IMR-90 (cell line): ENCODE measurements at regions not wholly inside any gene's neighbourhood (a gene's known extent, or its start where the extent isn't known, plus 50 kb on each side); places are given as distances from the start of the nearest gene placed in this dataset.

Experiments
- ATAC-seq: fragments of 200-7000 bp; cut with Tn5 transposase; 2 replicates; pipeline ENCODE4 v1.9.1; 2020; ENCODE audit warnings: low read depth, mild to moderate bottlenecking, moderate library complexity
- BruUV-seq: library from RNA; stranded (reverse); fragments of 400-500 nt; replicated peaks from 2 replicates; lab custom pipeline; 2021; lab: Mats Ljungman, UMichigan
- CTCF ChIA-PET: fragments of 300-600 bp; formaldehyde crosslinking; extraction: SDS; loops from one replicate; lab custom pipeline; 2021; ENCODE audit warnings: antibody characterized with exemption; lab: Yijun Ruan, JAX
- POLR2A ChIA-PET: fragments of 300-600 bp; sonication (Branson Sonifier 250); formaldehyde crosslinking; loops from one replicate; lab custom pipeline; 2022; ENCODE audit warnings: antibody characterized with exemption; ENCODE audit not compliant: unreplicated experiment; lab: Charles Lee
- DNase-seq: peaks from one replicate; pipeline ENCODE4 v3.0.0; 2013
- H2AFZ ChIP-seq: replicated peaks from 2 replicates; pipeline ENCODE3; 2013; ENCODE audit warnings: low read length, mild to moderate bottlenecking; ENCODE audit not compliant: poor library complexity
- H2AK5ac ChIP-seq: 2 replicates; pipeline ENCODE4 v1.6.1; 2013; ENCODE audit warnings: low read depth, low read length, inconsistent platforms
- H2AK9ac ChIP-seq: replicated peaks from 2 replicates; pipeline ENCODE3; 2013; ENCODE audit warnings: mild to moderate bottlenecking, low read depth, low read length, moderate library complexity; ENCODE audit not compliant: poor library complexity
- H2BK120ac ChIP-seq: 2 replicates; pipeline ENCODE4 v1.6.1; 2013; ENCODE audit warnings: low read depth, low read length, inconsistent platforms
- H2BK15ac ChIP-seq: 3 replicates; pipeline ENCODE4 v1.6.1; 2013; ENCODE audit warnings: low read depth, low read length, inconsistent platforms
- H2BK20ac ChIP-seq: 2 replicates; pipeline ENCODE4 v1.6.1; 2013; ENCODE audit warnings: low read depth, mild to moderate bottlenecking, inconsistent platforms, low read length, moderate library complexity
- H2BK5ac ChIP-seq: 2 replicates; pipeline ENCODE4 v1.6.1; 2013; ENCODE audit warnings: mild to moderate bottlenecking, low read depth, low read length, inconsistent platforms; ENCODE audit not compliant: poor library complexity, severe bottlenecking
- H3K14ac ChIP-seq: replicated peaks from 2 replicates; pipeline ENCODE4 v1.6.1; 2013; ENCODE audit warnings: low read depth, low read length, inconsistent platforms
- H3K18ac ChIP-seq: 2 replicates; pipeline ENCODE4 v1.6.1; 2013; ENCODE audit warnings: low read depth, low read length, control low read depth
- H3K23ac ChIP-seq: 2 replicates; pipeline ENCODE4 v1.6.1; 2013; ENCODE audit warnings: low read depth, low read length, inconsistent platforms
- H3K27ac ChIP-seq: 2 replicates; pipeline ENCODE4 v1.5.1; 2013; ENCODE audit warnings: mild to moderate bottlenecking, control low read depth, low read length; ENCODE audit not compliant: insufficient read depth
- H3K27me3 ChIP-seq: 2 replicates; pipeline ENCODE4 v1.6.1; 2013; ENCODE audit warnings: low read length; ENCODE audit not compliant: control insufficient read depth, insufficient read depth
- H3K36me3 ChIP-seq: 2 replicates; pipeline ENCODE4 v1.6.1; 2013; ENCODE audit warnings: low read length, mixed read lengths; ENCODE audit not compliant: control insufficient read depth, insufficient read depth
- H3K4ac ChIP-seq: 2 replicates; pipeline ENCODE4 v1.6.1; 2013; ENCODE audit warnings: low read depth, low read length, inconsistent platforms
- H3K4me1 ChIP-seq: 2 replicates; pipeline ENCODE4 v1.6.1; 2013; ENCODE audit warnings: low read length, mixed read lengths; ENCODE audit not compliant: control insufficient read depth, insufficient read depth
- H3K4me2 ChIP-seq: 2 replicates; pipeline ENCODE4 v1.6.1; 2013; ENCODE audit warnings: low read depth, mild to moderate bottlenecking, control low read depth, low read length, moderate library complexity
- H3K4me3 ChIP-seq: 2 replicates; pipeline ENCODE4 v1.5.1; 2013; ENCODE audit warnings: low read depth, mild to moderate bottlenecking, control low read depth, low read length, moderate library complexity; ENCODE audit not compliant: insufficient read depth
- H3K56ac ChIP-seq: 2 replicates; pipeline ENCODE4 v1.6.1; 2013; ENCODE audit warnings: low read length, inconsistent platforms; ENCODE audit not compliant: insufficient read depth; ENCODE audit errors: extremely low read depth
- H3K79me1 ChIP-seq, 2 experiments: 2 replicates each; pipeline ENCODE4 v1.6.1; 2013; ENCODE audit warnings: low read length in 2 of 2, inconsistent platforms in 1 of 2, low read depth in 1 of 2
- H3K9ac ChIP-seq: 2 replicates; pipeline ENCODE4 v1.6.1; 2013; ENCODE audit warnings: low read depth, low read length, control low read depth
- H3K9me1 ChIP-seq: 2 replicates; pipeline ENCODE4 v1.6.1; 2013; ENCODE audit warnings: low read length, inconsistent platforms; ENCODE audit not compliant: insufficient read depth
- H3K9me3 ChIP-seq: 2 replicates; pipeline ENCODE4 v1.6.1; 2013; ENCODE audit warnings: low read length; ENCODE audit not compliant: control insufficient read depth, insufficient read depth
- H4K20me1 ChIP-seq: 2 replicates; pipeline ENCODE4 v1.6.1; 2013; ENCODE audit warnings: low read length, inconsistent platforms; ENCODE audit not compliant: insufficient read depth
- H4K5ac ChIP-seq: 2 replicates; pipeline ENCODE4 v1.6.1; 2013; ENCODE audit warnings: mild to moderate bottlenecking, low read depth, low read length, control low read depth
- H4K8ac ChIP-seq, 2 experiments: 2 replicates each; pipeline ENCODE4 v1.6.1; 2013; ENCODE audit warnings: low read depth in 2 of 2, low read length in 2 of 2, control low read depth in 1 of 2, inconsistent platforms in 1 of 2
- H4K91ac ChIP-seq: 2 replicates; pipeline ENCODE4 v1.6.1; 2013; ENCODE audit warnings: low read depth, low read length, inconsistent platforms; ENCODE audit not compliant: insufficient read depth
- CEBPB ChIP-seq: IDR thresholded peaks from 2 replicates; pipeline ENCODE4 v1.6.1; 2012; ENCODE audit warnings: low read depth, low read length, improper control_type of control experiment
- CHD1 ChIP-seq: IDR thresholded peaks from 2 replicates; pipeline ENCODE4 v1.6.1; 2012; ENCODE audit warnings: low read depth, low read length, improper control_type of control experiment
- MXI1 ChIP-seq: IDR thresholded peaks from 2 replicates; pipeline ENCODE4 v1.6.1; 2012; ENCODE audit warnings: low read depth, mild to moderate bottlenecking, low read length, moderate library complexity, borderline replicate concordance
- SMC3 ChIP-seq: fragments of 150-350 bp; IDR thresholded peaks from 2 replicates; pipeline ENCODE4 v1.6.1; 2016; ENCODE audit warnings: low read depth, mild to moderate bottlenecking, antibody characterized with exemption, low read length, moderate library complexity
- WGBS, 2 experiments: methylation state at CpG; one replicate each; pipeline versions ENCODE4 v1.1.5 to v1.1.7; 2013; ENCODE audit warnings: missing lambda C conversion rate in 2 of 2; ENCODE audit not compliant: insufficient read length in 1 of 2; ENCODE audit errors: extremely low coverage in 2 of 2; 5-methylcytosine and 5-hydroxymethylcytosine counted together
- dilution Hi-C: fragments of 300-500 bp; cut with HindIII; formaldehyde crosslinking; loops from one replicate; pipeline ENCODE4 v1.14.3; 2018; ENCODE audit warnings: low sequenced_read_pairs; ENCODE audit not compliant: unreplicated experiment
- in situ Hi-C: fragments of 300-500 bp; cut with MboI; formaldehyde crosslinking; loops from 3 replicates; pipeline ENCODE4 v1.14.3; 2019; ENCODE audit warnings: low sequenced_read_pairs, inconsistent platforms, mixed read lengths
- intact Hi-C: fragments of 100-400 bp; cut with micrococcal nuclease; formaldehyde crosslinking; loops from 2 replicates; pipeline ENCODE4 v1.10.0; 2022
- TF ChIP-seq, protein P1 (sequence below): fragments of 150-350 bp; IDR thresholded peaks from 2 replicates; pipeline ENCODE4 v1.6.1; 2016; ENCODE audit warnings: low read depth, mild to moderate bottlenecking, low read length, moderate library complexity, borderline replicate concordance
- TF ChIP-seq, protein P2 (sequence below): fragments of 150-350 bp; IDR thresholded peaks from 2 replicates; pipeline ENCODE4 v1.6.1; 2017; ENCODE audit warnings: mild to moderate bottlenecking, antibody characterized with exemption, low read length, low read depth

DNA sequence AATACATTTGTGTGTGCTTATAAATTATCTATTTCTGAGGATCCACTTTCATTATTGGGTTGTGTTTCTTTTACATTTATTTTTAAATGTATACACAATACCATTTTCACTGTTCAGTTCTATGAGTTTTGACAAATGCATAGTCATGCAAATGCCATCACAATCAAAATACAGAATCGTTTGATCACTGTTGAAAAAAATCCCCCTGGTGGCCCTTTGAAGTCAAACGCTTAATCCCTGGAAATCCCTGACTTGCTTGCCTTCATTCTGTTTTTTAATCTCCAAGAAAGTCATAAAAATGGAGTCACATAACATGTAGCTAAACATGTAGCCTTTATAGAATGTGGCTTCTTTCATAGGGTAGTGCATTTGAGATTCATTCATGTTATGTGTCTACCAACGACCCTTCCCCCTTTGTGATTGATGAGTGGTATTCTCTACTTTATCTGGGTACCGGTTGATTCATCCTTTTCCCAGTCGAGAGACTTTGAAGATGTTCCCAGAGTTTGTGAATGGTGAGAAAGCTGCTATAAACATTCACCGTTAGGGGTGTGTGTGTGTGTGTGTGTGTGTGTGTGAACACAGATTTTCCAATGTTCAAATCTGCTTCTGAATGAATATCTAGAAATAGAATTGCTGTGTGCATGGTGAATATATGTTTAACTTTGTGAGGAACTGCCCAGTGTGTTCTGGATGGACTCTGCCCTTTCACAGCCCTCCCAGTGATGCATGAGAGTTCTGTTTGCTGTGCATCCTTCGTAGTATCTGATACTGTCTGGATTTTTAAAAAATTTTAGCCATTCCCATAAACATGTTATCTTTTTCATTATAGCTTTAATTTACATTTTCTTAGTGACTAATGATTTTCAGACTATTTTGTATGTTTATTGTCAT, 173.6 kb downstream of the GALR1 start (continued):
- TF ChIP-seq CHD1, result no peak

DNA sequence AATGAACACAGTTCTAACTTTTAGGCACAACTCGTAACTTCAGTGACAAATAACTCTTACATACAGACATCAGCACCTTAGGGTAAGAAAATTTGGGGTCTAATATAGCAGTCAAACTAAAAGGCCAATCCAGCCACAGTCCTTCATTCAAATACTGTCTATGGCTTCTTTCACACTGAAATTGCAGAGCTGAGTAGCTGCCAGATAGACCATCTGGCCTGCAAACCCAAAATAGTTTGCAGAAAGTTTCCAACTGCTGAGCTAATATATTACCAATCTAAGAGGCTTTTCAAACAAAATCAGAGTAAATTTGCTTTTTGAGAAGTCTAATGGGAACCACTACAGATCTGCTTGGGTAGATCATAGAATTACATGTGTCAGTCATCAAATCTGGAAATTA, 183.4 kb downstream of the GALR1 start:
- H4K5ac ChIP-seq, result no peak overlapping the region
- H3K36me3 ChIP-seq, result no peaks in the 10 kb centered on the region
- no peak overlapping the region for H3K4ac ChIP-seq
- H4K91ac ChIP-seq, result no peak overlapping the region
- no peak overlapping the region for H2AK5ac ChIP-seq
- intact Hi-C loops (no loop called here), in situ Hi-C loops (no loop called here), dilution Hi-C loops (no loop called here)
- POLR2A ChIA-PET, result interaction anchor here (0.6 kb wide), 1 partner anchor 10 kb away, joined by 4 read pairs; no protein-coding TSS in a partner anchor
- H4K20me1 ChIP-seq, result no peaks in the 10 kb centered on the region
- H2BK15ac ChIP-seq, result no peak overlapping the region
- H2AFZ ChIP-seq, result no peak overlapping the region
- H2BK20ac ChIP-seq, result no peak overlapping the region
- no peak overlapping the region for H3K4me2 ChIP-seq
- no peak overlapping the region for H2BK5ac ChIP-seq
- peaks cover 3% of the 10 kb centered on the region; the same call in 1 of the 2 replicates for H3K9me3 ChIP-seq
- H3K9me1 ChIP-seq, result no peaks in the 10 kb centered on the region
- H3K4me3 ChIP-seq, result no peak overlapping the region
- no peak overlapping the region for H3K56ac ChIP-seq
- no peaks in the 10 kb centered on the region for H3K79me1 ChIP-seq
- ATAC-seq (no peak), DNase-seq (no peak)
- BruUV-seq, result no TSS peak
- WGBS, 2 experiments, result no CpG with 5 or more reads among the region's 1 CpG
- CTCF ChIA-PET, result no interaction called here
- no peak overlapping the region for H2AK9ac ChIP-seq
- H3K9ac ChIP-seq, result no peak overlapping the region
- no peak overlapping the region for H2BK120ac ChIP-seq
- no peak overlapping the region for H3K27ac ChIP-seq
- TF ChIP-seq, protein P1, sequence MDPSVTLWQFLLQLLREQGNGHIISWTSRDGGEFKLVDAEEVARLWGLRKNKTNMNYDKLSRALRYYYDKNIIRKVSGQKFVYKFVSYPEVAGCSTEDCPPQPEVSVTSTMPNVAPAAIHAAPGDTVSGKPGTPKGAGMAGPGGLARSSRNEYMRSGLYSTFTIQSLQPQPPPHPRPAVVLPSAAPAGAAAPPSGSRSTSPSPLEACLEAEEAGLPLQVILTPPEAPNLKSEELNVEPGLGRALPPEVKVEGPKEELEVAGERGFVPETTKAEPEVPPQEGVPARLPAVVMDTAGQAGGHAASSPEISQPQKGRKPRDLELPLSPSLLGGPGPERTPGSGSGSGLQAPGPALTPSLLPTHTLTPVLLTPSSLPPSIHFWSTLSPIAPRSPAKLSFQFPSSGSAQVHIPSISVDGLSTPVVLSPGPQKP, result no peak
- TF ChIP-seq MXI1 (no peak), CEBPB (no peak), SMC3 (no peak)
- TF ChIP-seq, protein P2, sequence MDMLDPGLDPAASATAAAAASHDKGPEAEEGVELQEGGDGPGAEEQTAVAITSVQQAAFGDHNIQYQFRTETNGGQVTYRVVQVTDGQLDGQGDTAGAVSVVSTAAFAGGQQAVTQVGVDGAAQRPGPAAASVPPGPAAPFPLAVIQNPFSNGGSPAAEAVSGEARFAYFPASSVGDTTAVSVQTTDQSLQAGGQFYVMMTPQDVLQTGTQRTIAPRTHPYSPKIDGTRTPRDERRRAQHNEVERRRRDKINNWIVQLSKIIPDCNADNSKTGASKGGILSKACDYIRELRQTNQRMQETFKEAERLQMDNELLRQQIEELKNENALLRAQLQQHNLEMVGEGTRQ, result no peak
- H3K27me3 ChIP-seq, result no peaks in the 10 kb centered on the region
- H4K8ac ChIP-seq, result no peak overlapping the region
- no peak overlapping the region for H3K23ac ChIP-seq
- no peaks in the 10 kb centered on the region for H3K4me1 ChIP-seq
- no peak overlapping the region for H3K18ac ChIP-seq
- H3K14ac ChIP-seq, result no peak overlapping the region
